BJ (cell line): ENCODE measurements at regions not wholly inside any gene's neighbourhood (a gene's known extent, or its start where the extent isn't known, plus 50 kb on each side); places are given as distances from the start of the nearest gene placed in this dataset.
"Not testable (repeated sequence)": the region's sequence is repeated elsewhere in the genome, so short reads cannot be mapped to it uniquely, and the experiment has no call there.

ENCODE experiments used
- CTCF ChIA-PET: fragments of 350-600 bp; formaldehyde crosslinking; extraction: SDS; loops from one replicate; lab custom pipeline; 2021; ENCODE audit warnings: antibody characterized with exemption, inconsistent platforms; lab: Yijun Ruan, JAX
- POLR2A ChIA-PET: fragments of 300-600 bp; sonication (Branson Sonifier 250); formaldehyde crosslinking; extraction: SDS; loops from one replicate; lab custom pipeline; 2021; ENCODE audit warnings: antibody characterized with exemption; lab: Charles Lee
- DNase-seq: peaks from one replicate; pipeline ENCODE4 v3.0.0-alpha.2; 2011; ENCODE audit warnings: low read depth
- H3K27me3 ChIP-seq: 2 replicates; pipeline ENCODE4 v1.6.0; 2011; ENCODE audit warnings: low read length; ENCODE audit not compliant: control insufficient read depth, insufficient read depth
- H3K36me3 ChIP-seq: 2 replicates; pipeline ENCODE4 v1.5.1; 2011; ENCODE audit warnings: low read length; ENCODE audit not compliant: control insufficient read depth, insufficient read depth
- H3K4me3 ChIP-seq: 2 replicates; pipeline ENCODE4 v1.5.1; 2011; ENCODE audit warnings: low read depth, mild to moderate bottlenecking, control low read depth, low read length
- TF ChIP-seq, protein P1 (sequence below): IDR thresholded peaks from 2 replicates; pipeline ENCODE4 v1.5.1; 2011; ENCODE audit warnings: low read depth, mild to moderate bottlenecking, control low read depth, inconsistent platforms, low read length, moderate library complexity; ENCODE audit not compliant: insufficient read depth

DNA sequence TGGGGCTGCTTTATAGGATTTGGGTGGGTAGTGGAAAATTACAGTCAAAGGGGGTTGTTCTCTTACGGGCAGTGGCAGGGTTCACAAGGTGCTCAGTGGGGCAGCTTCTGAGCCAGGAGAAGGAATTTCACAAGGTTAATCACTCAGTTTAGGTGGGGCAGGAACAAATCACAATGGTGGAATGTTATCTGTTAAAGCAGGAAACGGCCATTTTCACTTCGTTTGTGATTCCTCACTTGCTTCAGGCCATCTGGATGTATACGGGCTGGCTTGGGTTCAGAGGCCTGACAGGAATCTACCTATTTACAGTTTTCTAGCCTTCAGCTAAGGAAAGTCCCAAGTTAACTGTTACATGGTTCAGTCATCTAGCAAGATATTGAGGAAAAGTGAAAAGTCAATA lies 1003.5 kb downstream of the STPG2 start:
- ChIA-PET CTCF (interaction anchor here (0.7 kb wide), 1 partner anchor 191 kb away, joined by 3 read pairs; no protein-coding TSS in a partner anchor), POLR2A (no interaction called here)
- Histone ChIP-seq H3K27me3 (no peaks in the 10 kb centered on the region), H3K4me3 (no peak overlapping the region), H3K36me3 (no peaks in the 10 kb centered on the region)
- DNase-seq, result no peak
- TF ChIP-seq, protein P1, sequence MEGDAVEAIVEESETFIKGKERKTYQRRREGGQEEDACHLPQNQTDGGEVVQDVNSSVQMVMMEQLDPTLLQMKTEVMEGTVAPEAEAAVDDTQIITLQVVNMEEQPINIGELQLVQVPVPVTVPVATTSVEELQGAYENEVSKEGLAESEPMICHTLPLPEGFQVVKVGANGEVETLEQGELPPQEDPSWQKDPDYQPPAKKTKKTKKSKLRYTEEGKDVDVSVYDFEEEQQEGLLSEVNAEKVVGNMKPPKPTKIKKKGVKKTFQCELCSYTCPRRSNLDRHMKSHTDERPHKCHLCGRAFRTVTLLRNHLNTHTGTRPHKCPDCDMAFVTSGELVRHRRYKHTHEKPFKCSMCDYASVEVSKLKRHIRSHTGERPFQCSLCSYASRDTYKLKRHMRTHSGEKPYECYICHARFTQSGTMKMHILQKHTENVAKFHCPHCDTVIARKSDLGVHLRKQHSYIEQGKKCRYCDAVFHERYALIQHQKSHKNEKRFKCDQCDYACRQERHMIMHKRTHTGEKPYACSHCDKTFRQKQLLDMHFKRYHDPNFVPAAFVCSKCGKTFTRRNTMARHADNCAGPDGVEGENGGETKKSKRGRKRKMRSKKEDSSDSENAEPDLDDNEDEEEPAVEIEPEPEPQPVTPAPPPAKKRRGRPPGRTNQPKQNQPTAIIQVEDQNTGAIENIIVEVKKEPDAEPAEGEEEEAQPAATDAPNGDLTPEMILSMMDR, result no peak

DNA sequence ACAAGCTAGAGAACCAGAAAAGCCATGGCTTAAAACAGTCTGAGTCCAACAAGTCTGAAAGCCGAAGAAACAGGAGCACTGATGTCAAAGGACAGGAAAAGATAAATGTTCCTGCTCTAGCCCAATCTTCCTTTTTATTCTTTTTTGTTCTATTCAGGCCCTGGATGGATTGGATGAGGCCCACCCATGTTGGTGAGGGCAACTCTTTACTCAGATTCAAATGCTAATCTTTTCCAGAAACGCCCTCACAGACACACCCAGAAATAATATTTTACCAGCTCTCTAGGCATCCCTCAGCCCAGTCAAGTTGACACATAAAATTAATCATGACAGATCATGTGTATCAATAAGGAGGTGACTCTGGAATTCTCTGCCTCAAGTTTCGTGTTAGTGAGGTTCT lies 1002.7 kb downstream of the STPG2 start:
- POLR2A ChIA-PET, result no interaction called here

DNA sequence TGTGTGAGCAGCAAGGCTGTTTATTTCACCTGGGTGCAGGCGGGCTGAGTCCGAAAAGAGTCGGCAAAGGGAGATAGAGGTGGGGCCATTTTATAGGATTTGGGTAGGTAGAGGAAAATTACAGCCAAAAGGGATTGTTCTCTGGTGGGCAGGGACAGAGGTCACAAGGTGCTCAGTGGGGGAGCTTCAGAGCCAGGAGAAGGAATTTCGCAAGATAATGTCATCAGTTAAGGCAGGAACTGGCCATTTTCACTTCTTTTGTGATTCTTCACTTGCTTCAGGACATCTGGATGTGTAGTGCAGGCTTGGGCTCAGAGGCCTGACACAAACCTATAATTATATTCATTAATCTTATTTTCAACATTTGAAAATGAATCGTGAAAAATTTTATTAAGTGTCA lies 1001.9 kb downstream of the STPG2 start:
- POLR2A ChIA-PET, H3K36me3 ChIP-seq, DNase-seq, H3K27me3 ChIP-seq, H3K4me3 ChIP-seq, CTCF ChIA-PET: not testable (repeated sequence)

More for the DNA sequence above, 1002.7 kb downstream of the STPG2 start:
- CTCF ChIA-PET, result no interaction called here
- Histone ChIP-seq H3K4me3 (no peak overlapping the region), H3K36me3 (no peaks in the 10 kb centered on the region), H3K27me3 (no peaks in the 10 kb centered on the region)
- TF ChIP-seq, protein P1, result no peak
- DNase-seq, result no peak

DNA sequence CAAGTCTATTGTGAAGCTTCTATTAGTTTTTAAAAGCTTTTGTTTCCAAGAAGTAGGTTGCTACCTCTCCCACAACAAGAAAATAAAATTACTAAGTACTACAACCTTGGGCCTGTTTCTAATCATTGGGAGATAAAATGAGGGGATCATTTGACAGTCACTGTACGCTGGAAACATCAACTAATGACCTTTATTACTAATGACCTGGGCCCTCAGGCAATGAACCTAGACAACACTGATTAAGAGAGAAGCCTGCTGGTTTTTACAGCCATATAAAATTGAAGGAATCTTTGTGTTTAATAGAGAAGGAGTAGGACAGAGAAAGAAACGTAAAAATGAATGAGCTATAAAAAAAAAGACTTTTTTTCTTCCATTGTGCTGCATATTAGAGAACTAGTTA lies 1000.9 kb downstream of the STPG2 start:
- Histone ChIP-seq H3K27me3 (no peaks in the 10 kb centered on the region), H3K4me3 (no peak overlapping the region), H3K36me3 (no peaks in the 10 kb centered on the region)
- POLR2A ChIA-PET, result no interaction called here
- DNase-seq, result no peak
- TF ChIP-seq, protein P1, result no peak
- CTCF ChIA-PET, result no interaction called here

DNA sequence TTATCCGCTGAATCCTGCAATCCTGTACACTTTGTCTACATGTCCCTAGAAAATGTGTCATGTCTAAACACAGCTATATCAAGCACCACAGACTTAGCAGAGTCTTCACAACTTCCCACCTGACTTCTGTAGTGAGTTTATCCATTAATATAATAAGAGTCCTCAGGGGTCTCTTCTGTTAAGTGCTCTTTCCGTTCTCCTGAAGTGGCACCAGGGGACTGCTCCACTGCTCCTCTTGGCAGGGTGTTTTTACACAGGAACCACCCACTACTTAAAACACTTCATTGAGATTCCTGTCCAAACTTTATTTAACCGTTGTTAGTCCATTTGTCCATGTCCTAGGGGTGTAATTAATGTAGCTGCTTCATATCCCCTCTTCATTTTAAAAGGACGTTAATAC lies 1000.4 kb downstream of the STPG2 start:
- POLR2A ChIA-PET, result no interaction called here
- H3K36me3 ChIP-seq, result no peaks in the 10 kb centered on the region
- no peak for DNase-seq
- H3K27me3 ChIP-seq, result no peaks in the 10 kb centered on the region
- no peak overlapping the region for H3K4me3 ChIP-seq
- TF ChIP-seq, protein P1, result no peak
- CTCF ChIA-PET, result no interaction called here

DNA sequence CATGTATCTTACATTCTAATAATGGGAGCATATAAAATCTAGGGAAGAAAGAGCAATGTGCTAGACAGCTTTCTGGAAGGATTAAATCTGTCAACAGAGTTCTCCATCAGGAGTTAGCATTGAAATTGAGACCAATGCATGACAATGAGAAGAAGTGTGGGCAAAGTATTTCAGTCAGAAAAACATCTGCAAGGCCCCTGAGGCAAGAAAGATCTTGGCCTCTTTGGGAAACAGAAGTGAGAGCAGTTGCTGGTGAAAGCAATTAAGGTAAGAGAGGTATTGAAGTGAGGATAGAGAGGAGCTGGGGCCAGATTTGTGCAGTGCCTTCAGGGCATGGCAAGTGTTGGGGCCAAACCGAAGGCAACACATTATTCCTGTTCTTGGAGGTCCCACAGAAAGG lies 999.1 kb downstream of the STPG2 start:
- H3K4me3 ChIP-seq, result no peak overlapping the region
- ChIA-PET CTCF (no interaction called here), POLR2A (no interaction called here)
- H3K36me3 ChIP-seq, result no peaks in the 10 kb centered on the region
- no peak for DNase-seq
- H3K27me3 ChIP-seq, result no peaks in the 10 kb centered on the region
- TF ChIP-seq, protein P1, result no peak
